Astrocyte of the spinal cord (primary cell): ENCODE measurements at regions not wholly inside any gene's neighbourhood (a gene's known extent, or its start where the extent isn't known, plus 50 kb on each side); places are given as distances from the start of the nearest gene placed in this dataset.

Experiments
- DNase-seq: peaks from one replicate; pipeline ENCODE4 v3.0.0; 2011; ENCODE audit warnings: low read depth, low spot score
- H3K4me3 ChIP-seq: 2 replicates; pipeline ENCODE4 v1.5.1; 2011; ENCODE audit warnings: low read depth, mild to moderate bottlenecking, low read length, moderate library complexity
- CTCF ChIP-seq: IDR thresholded peaks from 2 replicates; pipeline ENCODE4 v1.5.1; 2012; ENCODE audit warnings: low read depth, mild to moderate bottlenecking, low read length, inconsistent platforms
- in situ Hi-C: cut with HindIII; loops from 2 replicates; pipeline ENCODE4 v1.10.0; 2017; ENCODE audit warnings: low sequenced_read_pairs

GRCh38 chr12:84772281-84772680, 140.3 kb downstream of the SLC6A15 start:
- H3K4me3 ChIP-seq: no peak overlapping the region
- in situ Hi-C loops: no loop called here
- DNase-seq: peak; percentile 35
- TF ChIP-seq CTCF: no peak

GRCh38 chr12:84767079-84767478, 145.5 kb downstream of the SLC6A15 start:
- TF ChIP-seq CTCF: no peak
- DNase-seq: no peak
- in situ Hi-C loops: no loop called here
- H3K4me3 ChIP-seq: no peak overlapping the region

GRCh38 chr12:84766375-84766774, 146.2 kb downstream of the SLC6A15 start:
- DNase-seq: no peak
- TF ChIP-seq CTCF: no peak

GRCh38 chr12:84764001-84764400, 148.6 kb downstream of the SLC6A15 start:
- TF ChIP-seq CTCF: no peak
- H3K4me3 ChIP-seq: no peak overlapping the region
- in situ Hi-C loops: no loop called here
- DNase-seq: no peak

More at GRCh38 chr12:84766375-84766774, 146.2 kb downstream of the SLC6A15 start:
- in situ Hi-C loops: no loop called here
- H3K4me3 ChIP-seq: no peak overlapping the region

GRCh38 chr12:84763107-84763506, 149.5 kb downstream of the SLC6A15 start:
- no peak for TF ChIP-seq CTCF
- in situ Hi-C loops: no loop called here
- no peak overlapping the region for H3K4me3 ChIP-seq
- peak; percentile 85 for DNase-seq

- DNase-seq: peak; percentile 41
- no peak for TF ChIP-seq CTCF
- H3K4me3 ChIP-seq: no peak overlapping the region
- in situ Hi-C loops: no loop called here
These were observed 152.3 kb downstream of the SLC6A15 start for GRCh38 chr12:84760091-84760865.

- no peak for DNase-seq
- in situ Hi-C loops: no loop called here
- no peak for TF ChIP-seq CTCF
- H3K4me3 ChIP-seq: no peak overlapping the region
These were observed 154.6 kb downstream of the SLC6A15 start for GRCh38 chr12:84757978-84758377.
